ENCODE measurements at regions not wholly inside any gene's neighbourhood (a gene's known extent, or its start where the extent isn't known, plus 50 kb on each side); places are given as distances from the start of the nearest gene placed in this dataset.
"Not testable (repeated sequence)": the region's sequence is repeated elsewhere in the genome, so short reads cannot be mapped to it uniquely, and the experiment has no call there.

DNA sequence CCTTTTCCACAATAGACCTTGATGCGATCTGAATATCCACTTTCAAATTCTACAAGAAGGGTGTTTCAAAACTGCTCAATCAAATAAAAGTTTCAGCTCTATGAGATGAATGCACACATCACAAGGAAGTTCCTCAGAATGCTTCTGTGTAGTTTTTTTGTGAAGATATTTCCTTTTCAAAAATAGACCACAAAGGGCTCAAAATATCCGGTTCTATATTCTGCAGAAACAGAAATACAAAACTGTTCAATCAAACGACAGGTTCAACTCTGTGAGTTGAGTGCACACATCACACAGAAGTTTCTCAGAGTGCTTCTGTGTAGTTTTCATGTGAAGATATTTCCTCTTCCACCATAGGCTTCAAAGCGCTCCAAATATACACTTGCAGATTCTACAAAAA is 293.9 kb upstream of the DEFB115 start:
- Histone ChIP-seq H3K27ac (ENCODE audit: control insufficient read depth, insufficient read depth, low read length) (no peak overlapping the region), H3K36me3 (ENCODE audit: control insufficient read depth in 2 of 2, extremely low read depth in 1 of 2, insufficient read depth in 2 of 2, low read length in 2 of 2) (no peaks in the 10 kb centered on the region), H2AFZ (ENCODE audit: control insufficient read depth, low read length) (no peak overlapping the region), H3K4me2 (ENCODE audit: control insufficient read depth, extremely low read depth, insufficient read depth, low read depth, low read length) (no peak overlapping the region), H3K9ac (ENCODE audit: control insufficient read depth, extremely low read depth, insufficient read depth, low read length) (no peak overlapping the region), H3K4me3 (ENCODE audit: control insufficient read depth in 2 of 3, extremely low read depth in 1 of 3, insufficient read depth in 2 of 3, low read depth in 1 of 3, low read length in 3 of 3) (no peak overlapping the region), H3K79me2 (ENCODE audit: control insufficient read depth, insufficient read depth, low read length) (no peaks in the 10 kb centered on the region), H3K4me1 (ENCODE audit: control insufficient read depth, extremely low read depth, insufficient read depth, low read length) (no peaks in the 10 kb centered on the region), H4K20me1 (ENCODE audit: control insufficient read depth, extremely low read depth, insufficient read depth, low read length) (no peaks in the 10 kb centered on the region), H3K27me3 (ENCODE audit: control insufficient read depth, extremely low read depth, insufficient read depth, low read length) (no peaks in the 10 kb centered on the region), H3K9me1 (ENCODE audit: control insufficient read depth, extremely low read depth, insufficient read depth, low read length) (no peaks in the 10 kb centered on the region), H3K9me3 (ENCODE audit: control insufficient read depth, low read depth, low read length) (no peaks in the 10 kb centered on the region)
- dilution Hi-C loops (cut with MboI; ENCODE audit: extremely low pct_ligation_motif_present, low sequenced_read_pairs) = no loop called here
- FAIRE-seq = no peak
- DNase-seq (ENCODE audit: low read depth, low spot score) = no peak
- TF ChIP-seq, protein P1, sequence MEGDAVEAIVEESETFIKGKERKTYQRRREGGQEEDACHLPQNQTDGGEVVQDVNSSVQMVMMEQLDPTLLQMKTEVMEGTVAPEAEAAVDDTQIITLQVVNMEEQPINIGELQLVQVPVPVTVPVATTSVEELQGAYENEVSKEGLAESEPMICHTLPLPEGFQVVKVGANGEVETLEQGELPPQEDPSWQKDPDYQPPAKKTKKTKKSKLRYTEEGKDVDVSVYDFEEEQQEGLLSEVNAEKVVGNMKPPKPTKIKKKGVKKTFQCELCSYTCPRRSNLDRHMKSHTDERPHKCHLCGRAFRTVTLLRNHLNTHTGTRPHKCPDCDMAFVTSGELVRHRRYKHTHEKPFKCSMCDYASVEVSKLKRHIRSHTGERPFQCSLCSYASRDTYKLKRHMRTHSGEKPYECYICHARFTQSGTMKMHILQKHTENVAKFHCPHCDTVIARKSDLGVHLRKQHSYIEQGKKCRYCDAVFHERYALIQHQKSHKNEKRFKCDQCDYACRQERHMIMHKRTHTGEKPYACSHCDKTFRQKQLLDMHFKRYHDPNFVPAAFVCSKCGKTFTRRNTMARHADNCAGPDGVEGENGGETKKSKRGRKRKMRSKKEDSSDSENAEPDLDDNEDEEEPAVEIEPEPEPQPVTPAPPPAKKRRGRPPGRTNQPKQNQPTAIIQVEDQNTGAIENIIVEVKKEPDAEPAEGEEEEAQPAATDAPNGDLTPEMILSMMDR (optimal IDR thresholded peaks at IDR 0.05 in 1 of 3, IDR thresholded peaks at IDR 0.05 in 1 of 3, conservative IDR thresholded peaks at IDR 0.05 in 1 of 3; ENCODE audit: extremely low read depth in 1 of 3, insufficient read depth in 2 of 3, low read length in 3 of 3) = no peak
- TF ChIP-seq EZH2 (IDR thresholded peaks at IDR 0.05; ENCODE audit: low read length) = no peak

DNA sequence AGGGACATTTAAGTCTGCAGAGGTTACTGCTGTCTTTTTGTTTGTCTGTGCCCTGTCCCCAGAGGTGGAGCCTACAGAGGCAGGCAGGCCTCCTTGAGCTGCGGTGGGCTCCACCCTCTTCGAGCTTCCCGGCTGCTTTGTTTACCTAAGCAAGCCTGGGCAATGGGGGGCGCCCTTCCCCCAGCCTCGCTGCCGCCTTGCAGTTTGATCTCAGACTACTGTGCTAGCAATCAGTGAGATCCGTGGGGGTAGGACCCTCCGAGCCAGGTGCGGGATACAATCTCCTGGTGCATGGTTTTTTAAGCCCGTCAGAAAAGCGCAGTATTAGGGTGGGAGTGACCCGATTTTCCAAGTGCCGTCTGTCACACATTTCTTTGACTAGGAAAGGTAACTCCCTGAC is 281.6 kb upstream of the DEFB115 start:
- H3K9me3 ChIP-seq (ENCODE audit: control insufficient read depth, low read depth, low read length); H3K9me1 ChIP-seq (ENCODE audit: control insufficient read depth, extremely low read depth, insufficient read depth, low read length); H3K36me3 ChIP-seq (ENCODE audit: control insufficient read depth in 2 of 2, extremely low read depth in 1 of 2, insufficient read depth in 2 of 2, low read length in 2 of 2); H3K9ac ChIP-seq (ENCODE audit: control insufficient read depth, extremely low read depth, insufficient read depth, low read length); H2AFZ ChIP-seq (ENCODE audit: control insufficient read depth, low read length); dilution Hi-C loops (cut with MboI; ENCODE audit: extremely low pct_ligation_motif_present, low sequenced_read_pairs); H3K4me1 ChIP-seq (ENCODE audit: control insufficient read depth, extremely low read depth, insufficient read depth, low read length); H3K4me3 ChIP-seq (ENCODE audit: control insufficient read depth in 2 of 3, extremely low read depth in 1 of 3, insufficient read depth in 2 of 3, low read depth in 1 of 3, low read length in 3 of 3); H3K27me3 ChIP-seq (ENCODE audit: control insufficient read depth, extremely low read depth, insufficient read depth, low read length); H3K4me2 ChIP-seq (ENCODE audit: control insufficient read depth, extremely low read depth, insufficient read depth, low read depth, low read length); DNase-seq (ENCODE audit: low read depth, low spot score); H4K20me1 ChIP-seq (ENCODE audit: control insufficient read depth, extremely low read depth, insufficient read depth, low read length); H3K27ac ChIP-seq (ENCODE audit: control insufficient read depth, insufficient read depth, low read length); FAIRE-seq; H3K79me2 ChIP-seq (ENCODE audit: control insufficient read depth, insufficient read depth, low read length): not testable (repeated sequence)

GRCh38 chr20:30985386-30985785 is 272.1 kb upstream of the DEFB115 start:
- no peak overlapping the region for H2AFZ ChIP-seq (ENCODE audit: control insufficient read depth, low read length)
- DNase-seq (ENCODE audit: low read depth, low spot score) (no peak), FAIRE-seq (no peak)
- no peak overlapping the region for H3K4me3 ChIP-seq (ENCODE audit: control insufficient read depth in 2 of 3, extremely low read depth in 1 of 3, insufficient read depth in 2 of 3, low read depth in 1 of 3, low read length in 3 of 3)
- no peak overlapping the region for H3K27ac ChIP-seq (ENCODE audit: control insufficient read depth, insufficient read depth, low read length)
- no peaks in the 10 kb centered on the region for H3K36me3 ChIP-seq (ENCODE audit: control insufficient read depth in 2 of 2, extremely low read depth in 1 of 2, insufficient read depth in 2 of 2, low read length in 2 of 2)
- H3K9me1 ChIP-seq (ENCODE audit: control insufficient read depth, extremely low read depth, insufficient read depth, low read length) = no peaks in the 10 kb centered on the region
- no peaks in the 10 kb centered on the region for H3K79me2 ChIP-seq (ENCODE audit: control insufficient read depth, insufficient read depth, low read length)
- TF ChIP-seq, protein P1 (optimal IDR thresholded peaks at IDR 0.05 in 1 of 3, IDR thresholded peaks at IDR 0.05 in 1 of 3, conservative IDR thresholded peaks at IDR 0.05 in 1 of 3; ENCODE audit: extremely low read depth in 1 of 3, insufficient read depth in 2 of 3, low read length in 3 of 3) = no peak
- TF ChIP-seq EZH2 (IDR thresholded peaks at IDR 0.05; ENCODE audit: low read length) = no peak
- H3K27me3 ChIP-seq (ENCODE audit: control insufficient read depth, extremely low read depth, insufficient read depth, low read length) = no peaks in the 10 kb centered on the region
- H3K4me1 ChIP-seq (ENCODE audit: control insufficient read depth, extremely low read depth, insufficient read depth, low read length) = no peaks in the 10 kb centered on the region
- no peak overlapping the region for H3K9ac ChIP-seq (ENCODE audit: control insufficient read depth, extremely low read depth, insufficient read depth, low read length)
- H4K20me1 ChIP-seq (ENCODE audit: control insufficient read depth, extremely low read depth, insufficient read depth, low read length) = no peaks in the 10 kb centered on the region
- dilution Hi-C loops (cut with MboI; ENCODE audit: extremely low pct_ligation_motif_present, low sequenced_read_pairs) = no loop called here
- H3K9me3 ChIP-seq (ENCODE audit: control insufficient read depth, low read depth, low read length) = peaks cover 2% of the 10 kb centered on the region
- H3K4me2 ChIP-seq (ENCODE audit: control insufficient read depth, extremely low read depth, insufficient read depth, low read depth, low read length) = no peak overlapping the region

All from keratinocyte (primary cell).